ENCODE measurements at regions not wholly inside any gene's neighbourhood (a gene's known extent, or its start where the extent isn't known, plus 50 kb on each side); places are given as distances from the start of the nearest gene placed in this dataset.

GRCh38 chr13:104447348-104447747 is 1381.1 kb upstream of the SLC10A2 start:
- H3K9me3 ChIP-seq = no peaks in the 10 kb centered on the region
- TF ChIP-seq POLR2AphosphoS5 (IDR thresholded peaks at IDR 0.05; ENCODE audit: insufficient read depth in 1 of 2, low read depth in 1 of 2) (no peak), POLR2A (IDR thresholded peaks at IDR 0.05) (no peak), CTCF (IDR thresholded peaks at IDR 0.05) (no peak)
- intact Hi-C loops (cut with DNase I) = no loop called here
- no peak overlapping the region for H3K27ac ChIP-seq
- H3K36me3 ChIP-seq = no peaks in the 10 kb centered on the region
- no peak overlapping the region for H3K4me3 ChIP-seq
- no peaks in the 10 kb centered on the region for H3K27me3 ChIP-seq
- no peak for DNase-seq (ENCODE audit: extremely low spot score in 2 of 2)
- H3K4me1 ChIP-seq = no peaks in the 10 kb centered on the region

DNA sequence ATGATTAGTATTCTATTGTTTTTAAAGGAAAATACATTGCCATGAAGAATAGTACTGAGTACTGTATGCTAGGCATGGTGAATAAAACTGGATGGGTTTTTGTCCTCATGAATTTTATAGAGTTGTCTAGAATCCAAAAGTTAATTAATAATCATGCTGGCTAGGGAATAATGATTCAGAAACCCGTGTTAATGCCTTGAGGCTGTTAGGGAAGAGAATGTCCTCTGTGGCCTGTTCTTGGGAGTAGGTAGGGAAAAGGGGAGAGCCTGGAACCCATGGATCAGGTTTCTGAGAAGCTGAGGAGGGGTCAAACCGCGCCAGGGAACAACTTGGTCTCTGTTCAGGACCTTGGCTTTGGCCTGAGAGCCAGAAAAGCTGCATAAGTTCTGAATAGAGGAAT is 1376.3 kb upstream of the SLC10A2 start:
- H3K27me3 ChIP-seq = no peaks in the 10 kb centered on the region
- no peaks in the 10 kb centered on the region for H3K4me1 ChIP-seq
- no peak overlapping the region for H3K4me3 ChIP-seq
- DNase-seq (ENCODE audit: extremely low spot score in 2 of 2) = no peak
- TF ChIP-seq POLR2A (IDR thresholded peaks at IDR 0.05) (no peak), POLR2AphosphoS5 (IDR thresholded peaks at IDR 0.05; ENCODE audit: insufficient read depth in 1 of 2, low read depth in 1 of 2) (no peak), CTCF (IDR thresholded peaks at IDR 0.05) (no peak)
- intact Hi-C loops (cut with DNase I) = no loop called here
- no peaks in the 10 kb centered on the region for H3K36me3 ChIP-seq
- no peak overlapping the region for H3K27ac ChIP-seq
- no peaks in the 10 kb centered on the region for H3K9me3 ChIP-seq

- no peak for TF ChIP-seq CTCF (IDR thresholded peaks at IDR 0.05)
- no peak for TF ChIP-seq POLR2AphosphoS5 (IDR thresholded peaks at IDR 0.05; ENCODE audit: insufficient read depth in 1 of 2, low read depth in 1 of 2)
- no peak for TF ChIP-seq POLR2A (IDR thresholded peaks at IDR 0.05)
- Histone ChIP-seq H3K9me3 (no peaks in the 10 kb centered on the region), H3K4me3 (no peak overlapping the region), H3K27ac (no peak overlapping the region), H3K27me3 (no peaks in the 10 kb centered on the region), H3K4me1 (no peaks in the 10 kb centered on the region), H3K36me3 (no peaks in the 10 kb centered on the region)
- DNase-seq (ENCODE audit: extremely low spot score in 2 of 2) = no peak
- intact Hi-C loops (cut with DNase I) = no loop called here
Observed at GRCh38 chr13:104436555-104436954, 1370.3 kb upstream of the SLC10A2 start.

- Histone ChIP-seq H3K27ac (no peak overlapping the region), H3K4me1 (no peaks in the 10 kb centered on the region), H3K4me3 (no peak overlapping the region), H3K9me3 (no peaks in the 10 kb centered on the region), H3K36me3 (no peaks in the 10 kb centered on the region), H3K27me3 (no peaks in the 10 kb centered on the region)
- intact Hi-C loops (cut with DNase I) = no loop called here
- TF ChIP-seq POLR2A (IDR thresholded peaks at IDR 0.05) (no peak), POLR2AphosphoS5 (IDR thresholded peaks at IDR 0.05; ENCODE audit: insufficient read depth in 1 of 2, low read depth in 1 of 2) (no peak), CTCF (IDR thresholded peaks at IDR 0.05) (no peak)
- DNase-seq (ENCODE audit: extremely low spot score in 2 of 2) = no peak
Observed at GRCh38 chr13:104431895-104432294, 1365.7 kb upstream of the SLC10A2 start.

DNA sequence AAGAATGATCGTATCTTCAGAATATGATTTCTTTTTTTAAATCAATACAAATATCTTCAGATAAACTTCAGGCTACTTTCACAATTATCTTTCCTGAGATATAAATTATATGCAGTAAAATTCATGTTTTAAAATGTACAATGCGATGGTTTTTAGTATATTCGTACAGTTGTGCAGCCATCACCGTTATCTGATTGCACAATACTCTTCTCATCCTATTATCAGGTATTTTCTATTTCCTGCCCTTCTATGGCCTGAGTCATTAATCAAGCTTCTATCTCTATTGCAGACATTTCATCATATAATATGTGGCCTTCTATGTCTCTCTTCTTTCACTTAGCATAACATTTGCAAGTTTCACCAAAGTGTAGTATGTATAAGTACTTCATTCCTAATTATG is 1360.2 kb upstream of the SLC10A2 start:
- TF ChIP-seq POLR2AphosphoS5 (IDR thresholded peaks at IDR 0.05; ENCODE audit: insufficient read depth in 1 of 2, low read depth in 1 of 2) = no peak
- TF ChIP-seq POLR2A (IDR thresholded peaks at IDR 0.05) = no peak
- TF ChIP-seq CTCF (IDR thresholded peaks at IDR 0.05) = no peak
- no peak overlapping the region for H3K27ac ChIP-seq
- no peaks in the 10 kb centered on the region for H3K36me3 ChIP-seq
- H3K9me3 ChIP-seq = no peaks in the 10 kb centered on the region
- no peaks in the 10 kb centered on the region for H3K4me1 ChIP-seq
- intact Hi-C loops (cut with DNase I) = no loop called here
- H3K27me3 ChIP-seq = no peaks in the 10 kb centered on the region
- H3K4me3 ChIP-seq = no peak overlapping the region
- no peak for DNase-seq (ENCODE audit: extremely low spot score in 2 of 2)

Data from vagina (tissue), 2 donors.